Osteocyte (in vitro differentiated cells): ENCODE measurements at regions not wholly inside any gene's neighbourhood (a gene's known extent, or its start where the extent isn't known, plus 50 kb on each side); places are given as distances from the start of the nearest gene placed in this dataset.

Experiments
- DNase-seq: peaks from one replicate; pipeline ENCODE4 v3.0.0; 2021; ENCODE audit warnings: mixed read lengths; ENCODE audit not compliant: unreplicated experiment; ENCODE audit errors: extremely low spot score
- H3K27ac Mint-ChIP-seq: one replicate; pipeline ENCODE4 v1.8.0; 2021; ENCODE audit warnings: mild to moderate bottlenecking, mixed read lengths; ENCODE audit not compliant: unreplicated experiment
- H3K27me3 Mint-ChIP-seq: one replicate; pipeline ENCODE4 v1.8.0; 2021; ENCODE audit warnings: mixed read lengths; ENCODE audit not compliant: unreplicated experiment
- H3K36me3 Mint-ChIP-seq: one replicate; pipeline ENCODE4 v1.8.0; 2021; ENCODE audit warnings: mixed read lengths; ENCODE audit not compliant: unreplicated experiment
- H3K4me1 Mint-ChIP-seq: one replicate; pipeline ENCODE4 v1.8.0; 2021; ENCODE audit warnings: mixed read lengths; ENCODE audit not compliant: unreplicated experiment
- H3K4me3 Mint-ChIP-seq: one replicate; pipeline ENCODE4 v1.8.0; 2021; ENCODE audit warnings: mild to moderate bottlenecking, moderate library complexity, mixed read lengths; ENCODE audit not compliant: unreplicated experiment
- H3K9me3 Mint-ChIP-seq: one replicate; pipeline ENCODE4 v1.8.0; 2021; ENCODE audit warnings: mixed read lengths; ENCODE audit not compliant: unreplicated experiment
- CTCF ChIP-seq: fragments of 200-600 bp; sonication (generic); IDR thresholded peaks from 2 replicates; pipeline ENCODE4 v1.5.0; 2021; ENCODE audit warnings: antibody characterized with exemption, mild to moderate bottlenecking, moderate library complexity

- H3K27ac Mint-ChIP-seq, result no peak overlapping the region
- H3K9me3 Mint-ChIP-seq, result no peaks in the 10 kb centered on the region
- no peaks in the 10 kb centered on the region for H3K36me3 Mint-ChIP-seq
Observed at GRCh38 chr6:71649915-71650314, 236.4 kb upstream of the RIMS1 start.

GRCh38 chr6:71651636-71652035, 234.7 kb upstream of the RIMS1 start:
- no peak overlapping the region for H3K27ac Mint-ChIP-seq
- no peak for DNase-seq
- peaks cover 17% of the 10 kb centered on the region for H3K27me3 Mint-ChIP-seq
- no peaks in the 10 kb centered on the region for H3K36me3 Mint-ChIP-seq
- H3K4me1 Mint-ChIP-seq, result no peaks in the 10 kb centered on the region
- no peak for TF ChIP-seq CTCF
- no peak overlapping the region for H3K4me3 Mint-ChIP-seq
- no peaks in the 10 kb centered on the region for H3K9me3 Mint-ChIP-seq

More at GRCh38 chr6:71649915-71650314, 236.4 kb upstream of the RIMS1 start:
- Mint-ChIP-seq H3K4me3 (no peak overlapping the region), H3K27me3 (peaks cover 15% of the 10 kb centered on the region), H3K4me1 (no peaks in the 10 kb centered on the region)
- no peak for TF ChIP-seq CTCF
- no peak for DNase-seq

- Mint-ChIP-seq H3K27ac (no peak overlapping the region), H3K4me3 (no peak overlapping the region), H3K36me3 (no peaks in the 10 kb centered on the region), H3K4me1 (no peaks in the 10 kb centered on the region), H3K27me3 (peaks cover 23% of the 10 kb centered on the region), H3K9me3 (no peaks in the 10 kb centered on the region)
- DNase-seq, result no peak
- no peak for TF ChIP-seq CTCF
Observed at GRCh38 chr6:71656121-71656520, 230.2 kb upstream of the RIMS1 start.

- Mint-ChIP-seq H3K4me3 (no peak overlapping the region), H3K4me1 (no peaks in the 10 kb centered on the region), H3K36me3 (no peaks in the 10 kb centered on the region), H3K27ac (no peak overlapping the region), H3K27me3 (peaks cover 12% of the 10 kb centered on the region), H3K9me3 (no peaks in the 10 kb centered on the region)
- no peak for TF ChIP-seq CTCF
- DNase-seq, result no peak
Observed at GRCh38 chr6:71665931-71666330, 220.4 kb upstream of the RIMS1 start.

- DNase-seq, result no peak
- no peak overlapping the region for H3K4me3 Mint-ChIP-seq
- H3K9me3 Mint-ChIP-seq, result no peaks in the 10 kb centered on the region
- no peak overlapping the region for H3K27ac Mint-ChIP-seq
- H3K4me1 Mint-ChIP-seq, result no peaks in the 10 kb centered on the region
- H3K27me3 Mint-ChIP-seq, result peaks cover 19% of the 10 kb centered on the region
- no peak for TF ChIP-seq CTCF
- no peaks in the 10 kb centered on the region for H3K36me3 Mint-ChIP-seq
Observed at GRCh38 chr6:71672876-71673275, 213.5 kb upstream of the RIMS1 start.
